ENCODE measurements at regions not wholly inside any gene's neighbourhood (a gene's known extent, or its start where the extent isn't known, plus 50 kb on each side); places are given as distances from the start of the nearest gene placed in this dataset.
"Not testable (repeated sequence)": the region's sequence is repeated elsewhere in the genome, so short reads cannot be mapped to it uniquely, and the experiment has no call there.

- Histone ChIP-seq H3K9me3 (ENCODE audit: control insufficient read depth, insufficient read depth, low read depth, low read length) (no peaks in the 10 kb centered on the region), H3K4me3 (ENCODE audit: low read depth, low read length) (no peak overlapping the region), H3K9ac (ENCODE audit: low read length) (no peak overlapping the region), H3K27ac (ENCODE audit: low read depth, low read length) (no peak overlapping the region), H3K4me1 (ENCODE audit: control insufficient read depth, insufficient read depth, low read length) (peaks cover 7% of the 10 kb centered on the region; the same call in 1 of the 2 replicates), H3K27me3 (ENCODE audit: control insufficient read depth, insufficient read depth, low read length) (no peaks in the 10 kb centered on the region), H3K36me3 (ENCODE audit: control insufficient read depth, insufficient read depth, low read length) (no peaks in the 10 kb centered on the region)
Measured at GRCh38 chr15:38128341-38128781, 124.3 kb upstream of the SPRED1 start.

GRCh38 chr15:38128921-38129320, 123.7 kb upstream of the SPRED1 start:
- Histone ChIP-seq H3K9ac (ENCODE audit: low read length) (no peak overlapping the region), H3K36me3 (ENCODE audit: control insufficient read depth, insufficient read depth, low read length) (no peaks in the 10 kb centered on the region), H3K4me1 (ENCODE audit: control insufficient read depth, insufficient read depth, low read length) (peaks cover 7% of the 10 kb centered on the region; the same call in 1 of the 2 replicates), H3K4me3 (ENCODE audit: low read depth, low read length) (no peak overlapping the region), H3K27me3 (ENCODE audit: control insufficient read depth, insufficient read depth, low read length) (no peaks in the 10 kb centered on the region), H3K27ac (ENCODE audit: low read depth, low read length) (no peak overlapping the region), H3K9me3 (ENCODE audit: control insufficient read depth, insufficient read depth, low read depth, low read length) (no peaks in the 10 kb centered on the region)

- no peak overlapping the region for H3K4me3 ChIP-seq (ENCODE audit: low read depth, low read length)
Measured at GRCh38 chr15:38129531-38130204, 123.0 kb upstream of the SPRED1 start.

GRCh38 chr15:38130205-38130567, 122.5 kb upstream of the SPRED1 start:
- Histone ChIP-seq H3K27me3 (ENCODE audit: control insufficient read depth, insufficient read depth, low read length) (no peaks in the 10 kb centered on the region), H3K36me3 (ENCODE audit: control insufficient read depth, insufficient read depth, low read length) (no peaks in the 10 kb centered on the region), H3K4me1 (ENCODE audit: control insufficient read depth, insufficient read depth, low read length) (peaks cover 7% of the 10 kb centered on the region; the same call in 1 of the 2 replicates), H3K4me3 (ENCODE audit: low read depth, low read length) (no peak overlapping the region), H3K9ac (ENCODE audit: low read length) (no peak overlapping the region), H3K27ac (ENCODE audit: low read depth, low read length) (no peak overlapping the region), H3K9me3 (ENCODE audit: control insufficient read depth, insufficient read depth, low read depth, low read length) (no peaks in the 10 kb centered on the region)

More at GRCh38 chr15:38129531-38130204, 123.0 kb upstream of the SPRED1 start:
- peaks cover 7% of the 10 kb centered on the region; the same call in 1 of the 2 replicates for H3K4me1 ChIP-seq (ENCODE audit: control insufficient read depth, insufficient read depth, low read length)
- H3K27ac ChIP-seq (ENCODE audit: low read depth, low read length): no peak overlapping the region
- no peaks in the 10 kb centered on the region for H3K27me3 ChIP-seq (ENCODE audit: control insufficient read depth, insufficient read depth, low read length)
- H3K36me3 ChIP-seq (ENCODE audit: control insufficient read depth, insufficient read depth, low read length): no peaks in the 10 kb centered on the region
- H3K9me3 ChIP-seq (ENCODE audit: control insufficient read depth, insufficient read depth, low read depth, low read length): no peaks in the 10 kb centered on the region
- no peak overlapping the region for H3K9ac ChIP-seq (ENCODE audit: low read length)

GRCh38 chr15:38130740-38131498, 121.7 kb upstream of the SPRED1 start:
- Histone ChIP-seq H3K27me3 (ENCODE audit: control insufficient read depth, insufficient read depth, low read length) (no peaks in the 10 kb centered on the region), H3K27ac (ENCODE audit: low read depth, low read length) (no peak overlapping the region), H3K36me3 (ENCODE audit: control insufficient read depth, insufficient read depth, low read length) (no peaks in the 10 kb centered on the region), H3K9me3 (ENCODE audit: control insufficient read depth, insufficient read depth, low read depth, low read length) (peaks cover 2% of the 10 kb centered on the region; the same call in 1 of the 2 replicates), H3K9ac (ENCODE audit: low read length) (no peak overlapping the region), H3K4me1 (ENCODE audit: control insufficient read depth, insufficient read depth, low read length) (peaks cover 7% of the 10 kb centered on the region; the same call in 1 of the 2 replicates), H3K4me3 (ENCODE audit: low read depth, low read length) (no peak overlapping the region)

GRCh38 chr15:38134252-38134651, 118.4 kb upstream of the SPRED1 start:
- no peak overlapping the region for H3K9ac ChIP-seq (ENCODE audit: low read length)
- peaks cover 7% of the 10 kb centered on the region; the same call in 1 of the 2 replicates for H3K4me1 ChIP-seq (ENCODE audit: control insufficient read depth, insufficient read depth, low read length)
- H3K27me3 ChIP-seq (ENCODE audit: control insufficient read depth, insufficient read depth, low read length): no peaks in the 10 kb centered on the region
- H3K4me3 ChIP-seq (ENCODE audit: low read depth, low read length): no peak overlapping the region
- no peaks in the 10 kb centered on the region for H3K36me3 ChIP-seq (ENCODE audit: control insufficient read depth, insufficient read depth, low read length)
- no peak overlapping the region for H3K27ac ChIP-seq (ENCODE audit: low read depth, low read length)
- H3K9me3 ChIP-seq (ENCODE audit: control insufficient read depth, insufficient read depth, low read depth, low read length): peaks cover 5% of the 10 kb centered on the region; the same call in 1 of the 2 replicates

- not testable (repeated sequence) for H3K27me3 ChIP-seq (ENCODE audit: control insufficient read depth, insufficient read depth, low read length); H3K9ac ChIP-seq (ENCODE audit: low read length); H3K4me3 ChIP-seq (ENCODE audit: low read depth, low read length); H3K9me3 ChIP-seq (ENCODE audit: control insufficient read depth, insufficient read depth, low read depth, low read length); H3K36me3 ChIP-seq (ENCODE audit: control insufficient read depth, insufficient read depth, low read length); H3K27ac ChIP-seq (ENCODE audit: low read depth, low read length); H3K4me1 ChIP-seq (ENCODE audit: control insufficient read depth, insufficient read depth, low read length)
Measured at GRCh38 chr15:38142195-38142594, 110.4 kb upstream of the SPRED1 start.

- Histone ChIP-seq H3K36me3 (ENCODE audit: control insufficient read depth, insufficient read depth, low read length) (no peaks in the 10 kb centered on the region), H3K9me3 (ENCODE audit: control insufficient read depth, insufficient read depth, low read depth, low read length) (peaks cover 8% of the 10 kb centered on the region; the same call in 1 of the 2 replicates), H3K4me1 (ENCODE audit: control insufficient read depth, insufficient read depth, low read length) (no peaks in the 10 kb centered on the region), H3K27me3 (ENCODE audit: control insufficient read depth, insufficient read depth, low read length) (no peaks in the 10 kb centered on the region), H3K9ac (ENCODE audit: low read length) (no peak overlapping the region), H3K27ac (ENCODE audit: low read depth, low read length) (no peak overlapping the region), H3K4me3 (ENCODE audit: low read depth, low read length) (no peak overlapping the region)
Measured at GRCh38 chr15:38144921-38145320, 107.7 kb upstream of the SPRED1 start.

GRCh38 chr15:38145651-38146111, 107.0 kb upstream of the SPRED1 start:
- Histone ChIP-seq H3K9ac (ENCODE audit: low read length) (no peak overlapping the region), H3K27ac (ENCODE audit: low read depth, low read length) (no peak overlapping the region), H3K36me3 (ENCODE audit: control insufficient read depth, insufficient read depth, low read length) (no peaks in the 10 kb centered on the region), H3K4me3 (ENCODE audit: low read depth, low read length) (no peak overlapping the region), H3K9me3 (ENCODE audit: control insufficient read depth, insufficient read depth, low read depth, low read length) (peaks cover 16% of the 10 kb centered on the region), H3K4me1 (ENCODE audit: control insufficient read depth, insufficient read depth, low read length) (no peaks in the 10 kb centered on the region), H3K27me3 (ENCODE audit: control insufficient read depth, insufficient read depth, low read length) (no peaks in the 10 kb centered on the region)

- H3K4me3 ChIP-seq (ENCODE audit: low read depth, low read length): no peak overlapping the region
- peaks cover 21% of the 10 kb centered on the region for H3K9me3 ChIP-seq (ENCODE audit: control insufficient read depth, insufficient read depth, low read depth, low read length)
- no peak overlapping the region for H3K27ac ChIP-seq (ENCODE audit: low read depth, low read length)
- H3K36me3 ChIP-seq (ENCODE audit: control insufficient read depth, insufficient read depth, low read length): no peaks in the 10 kb centered on the region
- H3K27me3 ChIP-seq (ENCODE audit: control insufficient read depth, insufficient read depth, low read length): no peaks in the 10 kb centered on the region
- H3K9ac ChIP-seq (ENCODE audit: low read length): no peak overlapping the region
- H3K4me1 ChIP-seq (ENCODE audit: control insufficient read depth, insufficient read depth, low read length): no peaks in the 10 kb centered on the region
Measured at GRCh38 chr15:38147246-38147645, 105.4 kb upstream of the SPRED1 start.

- Histone ChIP-seq H3K4me1 (ENCODE audit: control insufficient read depth, insufficient read depth, low read length) (no peaks in the 10 kb centered on the region), H3K4me3 (ENCODE audit: low read depth, low read length) (no peak overlapping the region), H3K9ac (ENCODE audit: low read length) (no peak overlapping the region), H3K36me3 (ENCODE audit: control insufficient read depth, insufficient read depth, low read length) (no peaks in the 10 kb centered on the region), H3K27ac (ENCODE audit: low read depth, low read length) (no peak overlapping the region), H3K27me3 (ENCODE audit: control insufficient read depth, insufficient read depth, low read length) (no peaks in the 10 kb centered on the region), H3K9me3 (ENCODE audit: control insufficient read depth, insufficient read depth, low read depth, low read length) (peaks cover 18% of the 10 kb centered on the region)
Measured at GRCh38 chr15:38148471-38148870, 104.2 kb upstream of the SPRED1 start.

Data from HUES6 (cell line).